A673 (cell line): ENCODE measurements at regions not wholly inside any gene's neighbourhood (a gene's known extent, or its start where the extent isn't known, plus 50 kb on each side); places are given as distances from the start of the nearest gene placed in this dataset.

ENCODE experiments used
- BruUV-seq: library from RNA; stranded (reverse); fragments of 400-500 nt; replicated peaks from 2 replicates; lab custom pipeline; 2021; lab: Mats Ljungman, UMichigan
- CTCF ChIA-PET: fragments of 300-600 bp; sonication (Branson Sonifier 250); formaldehyde crosslinking; loops from one replicate; lab custom pipeline; 2022; ENCODE audit warnings: antibody characterized with exemption; lab: Charles Lee
- POLR2A ChIA-PET: fragments of 300-600 bp; sonication (Branson Sonifier 250); formaldehyde crosslinking; loops from one replicate; lab custom pipeline; 2022; ENCODE audit warnings: antibody characterized with exemption; ENCODE audit not compliant: low non-redundant PET; lab: Charles Lee
- DNase-seq: peaks from one replicate; pipeline ENCODE4 v3.0.0-alpha.2; 2015; ENCODE audit warnings: low spot score
- H3K27ac ChIP-seq: fragments of 200-600 bp; sonication (generic); 2 replicates; pipeline ENCODE4 v1.5.1; 2016; ENCODE audit warnings: mixed run types, low read depth, mild to moderate bottlenecking, mixed read lengths, antibody characterized with exemption, low read length; ENCODE audit not compliant: poor library complexity, severe bottlenecking
- H3K27me3 ChIP-seq: fragments of 200-600 bp; sonication (generic); replicated peaks from 2 replicates; pipeline ENCODE4 v1.6.1; 2017; ENCODE audit warnings: mixed run types, low read depth, mild to moderate bottlenecking, mixed read lengths, antibody characterized with exemption, low read length; ENCODE audit not compliant: insufficient read depth, poor library complexity
- H3K36me3 ChIP-seq: fragments of 200-600 bp; sonication (generic); 2 replicates; pipeline ENCODE4 v1.6.1; 2016; ENCODE audit warnings: mixed run types, mild to moderate bottlenecking, mixed read lengths, antibody characterized with exemption, low read length; ENCODE audit not compliant: insufficient read depth, poor library complexity, severe bottlenecking
- H3K4me1 ChIP-seq: fragments of 200-600 bp; sonication (generic); 2 replicates; pipeline ENCODE4 v1.6.1; 2017; ENCODE audit warnings: mixed run types, mild to moderate bottlenecking, mixed read lengths, antibody characterized with exemption, low read length; ENCODE audit not compliant: insufficient read depth, poor library complexity, severe bottlenecking
- H3K4me3 ChIP-seq: fragments of 200-600 bp; sonication (generic); 2 replicates; pipeline ENCODE4 v1.5.1; 2016; ENCODE audit warnings: low read depth, mixed run types, mild to moderate bottlenecking, mixed read lengths, low read length; ENCODE audit not compliant: poor library complexity, severe bottlenecking
- H3K9me3 ChIP-seq: fragments of 200-600 bp; sonication (generic); 2 replicates; pipeline ENCODE4 v1.6.1; 2016; ENCODE audit warnings: mixed run types, low read depth, mild to moderate bottlenecking, mixed read lengths, antibody characterized with exemption, low read length; ENCODE audit not compliant: poor library complexity, severe bottlenecking
- CTCF ChIP-seq: fragments of 300-800, 200-600 bp; sonication (generic); conservative IDR thresholded peaks from 2 replicates; pipeline ENCODE4 v1.5.1; 2017; ENCODE audit warnings: low read depth, mild to moderate bottlenecking, antibody characterized with exemption, low read length, moderate library complexity, mixed read lengths
- EZH2 ChIP-seq: fragments of 200-600 bp; sonication (generic); IDR thresholded peaks from 2 replicates; pipeline ENCODE4 v1.6.1; 2017; ENCODE audit warnings: borderline replicate concordance, low read depth, mild to moderate bottlenecking, mixed read lengths, antibody characterized with exemption, low read length; ENCODE audit not compliant: poor library complexity, severe bottlenecking
- intact Hi-C: fragments of 100-400 bp; cut with micrococcal nuclease; formaldehyde crosslinking; loops from one replicate; pipeline ENCODE4 v1.10.0; 2022; ENCODE audit not compliant: unreplicated experiment

- POLR2A ChIA-PET: no interaction called here
- TF ChIP-seq CTCF: no peak
- no peak for TF ChIP-seq EZH2
These were observed 609.1 kb upstream of the GRM7 start for GRCh38 chr3:6251612-6252400.

GRCh38 chr3:6254490-6254889 is 606.4 kb upstream of the GRM7 start:
- Histone ChIP-seq H3K4me3 (no peak overlapping the region), H3K36me3 (no peaks in the 10 kb centered on the region), H3K27me3 (no peaks in the 10 kb centered on the region), H3K27ac (no peak overlapping the region), H3K4me1 (no peaks in the 10 kb centered on the region), H3K9me3 (peaks cover 3% of the 10 kb centered on the region)
- BruUV-seq: no TSS peak
- intact Hi-C loops: no loop called here
- no peak for DNase-seq
- CTCF ChIA-PET: no interaction called here
- POLR2A ChIA-PET: no interaction called here
- TF ChIP-seq CTCF: no peak
- TF ChIP-seq EZH2: no peak

More at GRCh38 chr3:6251612-6252400, 609.1 kb upstream of the GRM7 start:
- no TSS peak for BruUV-seq
- H3K4me1 ChIP-seq: no peaks in the 10 kb centered on the region
- H3K9me3 ChIP-seq: peaks cover 3% of the 10 kb centered on the region
- no peak for DNase-seq
- H3K27ac ChIP-seq: no peak overlapping the region
- no peak overlapping the region for H3K4me3 ChIP-seq
- CTCF ChIA-PET: no interaction called here
- peaks cover 3% of the 10 kb centered on the region for H3K27me3 ChIP-seq
- intact Hi-C loops: no loop called here
- no peaks in the 10 kb centered on the region for H3K36me3 ChIP-seq

GRCh38 chr3:6255229-6255628 is 605.7 kb upstream of the GRM7 start:
- H3K36me3 ChIP-seq: no peaks in the 10 kb centered on the region
- CTCF ChIA-PET: no interaction called here
- H3K27ac ChIP-seq: no peak overlapping the region
- DNase-seq: no peak
- POLR2A ChIA-PET: no interaction called here
- H3K9me3 ChIP-seq: peaks cover 3% of the 10 kb centered on the region
- no TSS peak for BruUV-seq
- no peaks in the 10 kb centered on the region for H3K27me3 ChIP-seq
- H3K4me3 ChIP-seq: no peak overlapping the region
- intact Hi-C loops: no loop called here
- no peak for TF ChIP-seq CTCF
- TF ChIP-seq EZH2: no peak
- no peaks in the 10 kb centered on the region for H3K4me1 ChIP-seq
